ENCODE measurements at regions not wholly inside any gene's neighbourhood (a gene's known extent, or its start where the extent isn't known, plus 50 kb on each side); places are given as distances from the start of the nearest gene placed in this dataset.

- intact Hi-C loops (cut with DNase I; ENCODE audit: low total_unique reads) = no loop called here
- TF ChIP-seq CTCF (IDR thresholded peaks at IDR 0.05) (no peak), POLR2A (IDR thresholded peaks at IDR 0.05) (no peak)
Measured at GRCh38 chrX:78387364-78387763, 60.0 kb upstream of the CYSLTR1 start.

GRCh38 chrX:78384486-78384885 lies 57.1 kb upstream of the CYSLTR1 start:
- intact Hi-C loops (cut with DNase I; ENCODE audit: low total_unique reads) = no loop called here
- Histone ChIP-seq H3K4me1 (no peaks in the 10 kb centered on the region), H3K27ac (no peak overlapping the region), H3K9me3 (no peaks in the 10 kb centered on the region), H3K36me3 (no peaks in the 10 kb centered on the region), H3K27me3 (peaks cover 0 to 2% of the 10 kb centered on the region in 2 donors), H3K4me3 (no peak overlapping the region)
- TF ChIP-seq CTCF (IDR thresholded peaks at IDR 0.05) (no peak), POLR2A (IDR thresholded peaks at IDR 0.05) (no peak)
- DNase-seq = no peak

More at GRCh38 chrX:78387364-78387763, 60.0 kb upstream of the CYSLTR1 start:
- no peak for DNase-seq
- Histone ChIP-seq H3K27ac (no peak overlapping the region), H3K9me3 (no peaks in the 10 kb centered on the region), H3K4me1 (no peaks in the 10 kb centered on the region), H3K36me3 (no peaks in the 10 kb centered on the region), H3K27me3 (peaks cover 0 to 2% of the 10 kb centered on the region in 2 donors), H3K4me3 (no peak overlapping the region)

DNA sequence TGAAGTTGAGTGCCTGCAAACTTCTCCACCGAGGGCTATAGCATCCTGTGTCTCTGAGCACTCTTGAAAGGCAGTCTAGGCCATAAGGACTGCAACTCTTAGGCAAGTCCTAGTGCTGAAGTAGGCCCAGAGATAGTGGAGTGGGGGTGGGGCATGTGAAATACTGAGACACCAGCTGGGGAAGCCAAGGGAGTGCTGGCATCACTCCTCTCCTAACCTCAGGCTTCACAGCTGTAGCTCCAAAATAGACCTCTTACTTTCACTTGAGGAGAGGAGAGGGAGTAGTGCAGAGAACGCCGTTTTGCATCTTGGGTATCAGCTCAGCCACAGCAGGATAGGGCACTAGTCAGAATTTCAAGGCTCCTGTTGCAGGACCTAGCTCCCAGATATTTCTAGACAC lies 56.2 kb upstream of the CYSLTR1 start:
- H3K36me3 ChIP-seq = no peaks in the 10 kb centered on the region
- H3K4me1 ChIP-seq = no peaks in the 10 kb centered on the region
- peaks cover 0 to 2% of the 10 kb centered on the region in 2 donors for H3K27me3 ChIP-seq
- TF ChIP-seq POLR2A (IDR thresholded peaks at IDR 0.05) = no peak
- TF ChIP-seq CTCF (IDR thresholded peaks at IDR 0.05) = no peak
- no peak overlapping the region for H3K4me3 ChIP-seq
- H3K9me3 ChIP-seq = no peaks in the 10 kb centered on the region
- H3K27ac ChIP-seq = no peak overlapping the region
- no peak for DNase-seq
- intact Hi-C loops (cut with DNase I; ENCODE audit: low total_unique reads) = no loop called here

- TF ChIP-seq POLR2A (IDR thresholded peaks at IDR 0.05) (no peak), CTCF (IDR thresholded peaks at IDR 0.05) (no peak)
Measured at GRCh38 chrX:78378476-78379115, 51.2 kb upstream of the CYSLTR1 start.

More at GRCh38 chrX:78378476-78379115, 51.2 kb upstream of the CYSLTR1 start:
- Histone ChIP-seq H3K27me3 (no peaks in the 10 kb centered on the region), H3K9me3 (no peaks in the 10 kb centered on the region), H3K36me3 (no peaks in the 10 kb centered on the region), H3K27ac (peak overlapping the region in 1 of 2 donors; percentile 21), H3K4me1 (no peaks in the 10 kb centered on the region), H3K4me3 (no peak overlapping the region)
- no peak for DNase-seq
- intact Hi-C loops (cut with DNase I; ENCODE audit: low total_unique reads) = no loop called here
